ENCODE measurements at regions not wholly inside any gene's neighbourhood (a gene's known extent, or its start where the extent isn't known, plus 50 kb on each side); places are given as distances from the start of the nearest gene placed in this dataset.

DNA sequence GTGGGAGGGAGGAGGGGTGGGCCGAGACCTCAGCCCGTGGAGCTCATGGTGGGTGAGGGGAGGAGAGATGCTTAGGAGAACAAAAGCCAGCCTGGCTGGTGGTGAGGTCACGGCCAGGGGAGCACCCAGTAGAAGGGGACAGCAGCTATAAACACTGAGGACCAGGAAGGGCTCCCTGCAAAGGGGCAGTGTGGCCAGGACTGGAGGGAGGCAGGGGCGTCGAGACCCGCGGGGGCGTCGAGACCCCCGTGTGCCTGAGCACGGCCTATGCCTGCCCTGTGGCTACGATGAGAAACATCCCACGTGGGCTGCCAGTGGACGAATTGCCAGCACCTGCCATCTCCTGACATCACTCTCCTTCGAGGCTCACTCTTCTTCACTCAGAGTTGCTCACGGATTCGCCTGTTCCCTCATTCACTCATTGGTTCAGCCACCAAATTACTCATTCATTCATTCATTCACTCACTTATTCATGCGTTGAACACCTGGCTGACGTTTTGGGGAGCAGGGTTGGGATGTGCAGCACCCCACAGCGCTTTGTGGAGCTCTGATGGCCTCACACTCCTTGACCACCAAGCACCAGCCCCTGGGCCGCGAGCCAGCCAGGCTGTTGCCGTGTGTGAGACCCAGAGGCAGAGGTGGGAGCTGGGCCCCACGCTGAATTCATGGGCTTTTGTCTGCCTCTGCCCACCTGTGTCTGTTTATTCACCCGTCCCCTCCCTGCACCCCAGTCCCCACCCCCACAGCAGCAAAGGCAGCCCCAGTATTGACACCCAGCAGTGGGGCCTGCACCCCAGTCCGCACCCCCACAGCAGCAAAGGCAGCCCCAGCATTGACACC is 61.2 kb upstream of the BHLHE23 start:
- no peak for DNase-seq

DNA sequence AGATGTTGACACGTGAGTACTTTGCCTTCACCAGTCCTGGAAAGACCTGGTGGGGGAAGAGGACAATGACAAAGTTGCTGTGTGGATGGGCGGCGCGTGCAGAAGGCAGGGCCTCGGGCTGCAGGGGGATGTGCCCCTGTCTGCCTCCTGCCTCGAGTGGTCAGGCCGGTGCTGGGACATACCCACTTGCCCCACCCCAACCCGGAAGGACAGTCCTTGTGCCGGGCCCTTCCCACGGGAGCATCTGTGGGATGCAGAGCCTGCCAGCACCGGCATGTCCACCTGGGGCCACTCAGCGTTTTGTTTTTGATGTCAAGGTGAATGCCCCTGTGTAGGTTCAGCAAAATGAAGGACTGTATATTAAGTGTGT is 60.5 kb upstream of the BHLHE23 start:
- no peak for DNase-seq

GRCh38 chr20:63066506-63067265 is 59.9 kb upstream of the BHLHE23 start:
- DNase-seq, result no peak

- no peak for DNase-seq
Measured at GRCh38 chr20:63065911-63066310, 59.1 kb upstream of the BHLHE23 start.

GRCh38 chr20:63064745-63065711 is 58.3 kb upstream of the BHLHE23 start:
- no peak for DNase-seq

GRCh38 chr20:63064310-63064709 is 57.5 kb upstream of the BHLHE23 start:
- no peak for DNase-seq

GRCh38 chr20:63062188-63063140 is 55.7 kb upstream of the BHLHE23 start:
- DNase-seq, result no peak

DNA sequence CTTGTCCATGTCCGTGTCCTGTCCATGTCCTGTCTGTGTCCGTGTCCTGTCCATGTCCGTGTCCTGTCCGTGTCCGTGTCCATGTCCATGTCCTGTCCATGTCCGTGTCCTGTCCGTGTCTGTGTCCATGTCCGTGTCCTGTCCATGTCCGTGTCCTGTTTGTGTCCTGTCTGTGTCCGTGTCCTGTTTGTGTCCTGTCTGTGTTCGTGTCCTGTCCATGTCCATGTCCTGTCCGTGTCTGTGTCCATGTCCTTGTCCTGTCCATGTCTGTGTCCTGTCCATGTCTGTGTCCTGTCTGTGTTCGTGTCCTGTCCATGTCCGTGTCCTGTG is 55.0 kb upstream of the BHLHE23 start:
- no peak for DNase-seq

DNA sequence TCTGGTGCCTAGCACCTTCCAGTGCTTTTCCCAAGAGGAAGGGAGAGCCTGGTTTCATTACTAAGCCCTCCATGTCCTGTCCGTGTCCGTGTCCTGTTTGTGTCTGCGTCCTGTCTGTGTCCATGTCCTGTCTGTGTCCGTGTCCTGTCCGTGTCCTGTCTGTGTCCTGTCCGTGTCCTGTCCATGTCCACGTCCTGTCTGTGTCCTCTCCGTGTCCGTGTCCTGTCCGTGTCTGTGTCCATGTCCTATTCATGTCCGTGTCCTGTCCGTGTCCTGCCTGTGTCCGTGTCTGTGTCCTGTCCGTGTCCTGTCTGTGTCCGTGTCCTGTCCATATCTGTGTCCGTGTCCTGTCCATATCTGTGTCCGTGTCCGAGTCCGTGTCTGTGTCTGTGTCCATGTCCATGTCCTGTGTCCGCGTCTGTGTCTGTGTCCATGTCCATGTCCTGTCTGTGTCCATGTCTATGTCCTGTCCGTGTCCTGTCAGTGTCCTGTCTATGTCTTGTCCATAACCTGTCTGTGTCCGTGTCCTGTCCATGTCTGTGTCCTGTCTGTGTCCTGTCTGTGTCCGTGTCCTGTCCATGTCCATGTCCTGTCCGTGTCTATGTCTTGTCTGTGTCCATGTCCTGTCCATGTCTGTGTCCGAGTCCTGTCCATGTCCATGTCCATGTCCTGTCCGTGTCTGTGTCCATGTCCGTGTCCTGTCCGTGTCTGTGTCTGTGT is 54.4 kb upstream of the BHLHE23 start:
- no peak for DNase-seq

GRCh38 chr20:63060057-63060991 is 53.6 kb upstream of the BHLHE23 start:
- DNase-seq, result no peak

DNA sequence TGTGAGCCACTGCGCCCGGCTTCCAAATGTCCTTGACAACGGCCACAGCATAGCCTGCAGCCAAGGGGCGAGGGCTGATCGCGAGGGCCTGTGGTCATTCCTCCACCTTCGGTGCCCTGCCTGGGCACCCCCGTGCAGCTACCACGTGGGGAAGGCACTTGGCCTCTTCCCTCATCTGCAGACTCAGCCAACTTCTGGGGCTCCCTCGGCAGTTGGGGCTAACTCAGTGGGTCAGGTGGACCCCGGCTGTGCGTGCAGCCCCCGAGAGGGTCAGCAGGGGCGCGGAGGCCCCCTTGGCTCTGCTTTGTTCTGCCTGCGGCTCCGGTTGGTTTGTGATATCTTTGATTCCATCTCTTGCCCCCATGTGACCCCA is 52.9 kb upstream of the BHLHE23 start:
- no peak for DNase-seq

DNA sequence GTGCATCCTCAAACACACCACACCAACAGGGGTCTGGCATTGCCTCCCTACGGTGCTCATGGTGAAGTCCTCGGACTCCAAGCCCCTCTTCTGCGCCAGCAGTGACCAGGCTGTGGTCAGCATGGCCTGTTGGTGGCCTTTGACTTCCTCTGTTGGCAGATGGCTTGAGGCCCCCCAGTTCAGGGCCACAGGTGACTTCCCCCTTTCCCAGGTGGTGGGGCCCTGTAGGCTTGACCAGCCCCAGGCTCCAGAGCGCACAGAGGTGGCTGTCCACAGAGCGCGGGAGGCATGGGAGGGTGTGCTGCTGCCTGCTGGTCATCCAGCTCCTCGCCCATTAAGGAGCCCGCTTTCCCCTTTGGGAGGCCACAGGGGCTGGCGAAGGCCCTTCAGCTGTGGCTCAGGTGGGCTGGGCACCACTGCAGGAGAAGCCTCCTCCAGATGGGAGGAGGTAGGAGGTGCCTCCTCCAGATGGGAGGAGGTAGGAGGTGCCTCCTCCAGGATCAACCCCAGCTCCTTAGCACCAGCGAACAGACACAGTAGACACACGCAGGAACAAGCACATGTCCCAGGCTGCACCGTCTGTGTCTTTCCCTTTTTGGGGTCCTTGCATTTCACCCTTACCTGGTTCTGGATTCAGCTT is 52.1 kb upstream of the BHLHE23 start:
- DNase-seq, result no peak

DNA sequence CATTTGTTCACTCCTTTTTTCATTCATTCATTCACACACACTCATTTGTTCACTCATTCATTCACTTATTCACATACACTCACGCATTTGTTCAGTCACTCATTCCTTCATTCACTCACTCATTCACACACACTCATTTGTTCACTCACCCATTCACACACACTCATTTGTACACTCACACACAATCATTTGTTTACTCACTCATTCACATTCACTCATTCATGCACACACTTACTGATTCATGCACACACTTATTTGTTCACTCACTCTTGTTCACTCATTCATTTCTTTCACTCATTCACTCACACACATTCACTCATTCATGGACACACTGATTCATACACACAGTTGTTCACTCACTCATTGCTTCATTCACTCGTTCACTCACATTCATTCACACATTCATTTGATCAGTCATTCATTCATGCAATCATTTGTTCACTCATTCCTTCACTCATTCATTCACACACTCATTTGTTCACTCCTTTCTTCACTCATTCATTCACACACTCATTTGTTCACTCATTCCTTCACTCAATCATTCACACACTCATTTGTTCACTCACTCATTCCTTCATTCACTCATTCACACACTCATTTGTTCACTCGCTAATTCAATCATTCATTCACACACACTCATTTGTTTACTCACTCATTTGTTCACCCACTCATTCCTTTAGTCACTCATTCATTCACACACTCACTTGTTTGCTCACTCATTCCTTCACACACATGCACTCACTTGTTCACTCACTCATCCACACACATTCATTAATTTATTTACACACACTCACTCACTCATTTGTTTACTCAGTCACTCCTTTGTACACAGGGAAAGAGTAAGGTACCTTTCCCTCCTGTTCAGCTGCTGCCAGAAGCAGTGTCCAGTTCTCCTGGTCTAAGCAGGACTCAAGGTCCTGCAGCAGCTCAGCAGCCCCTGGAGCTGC is 50.7 kb upstream of the BHLHE23 start:
- no peak for DNase-seq

DNA sequence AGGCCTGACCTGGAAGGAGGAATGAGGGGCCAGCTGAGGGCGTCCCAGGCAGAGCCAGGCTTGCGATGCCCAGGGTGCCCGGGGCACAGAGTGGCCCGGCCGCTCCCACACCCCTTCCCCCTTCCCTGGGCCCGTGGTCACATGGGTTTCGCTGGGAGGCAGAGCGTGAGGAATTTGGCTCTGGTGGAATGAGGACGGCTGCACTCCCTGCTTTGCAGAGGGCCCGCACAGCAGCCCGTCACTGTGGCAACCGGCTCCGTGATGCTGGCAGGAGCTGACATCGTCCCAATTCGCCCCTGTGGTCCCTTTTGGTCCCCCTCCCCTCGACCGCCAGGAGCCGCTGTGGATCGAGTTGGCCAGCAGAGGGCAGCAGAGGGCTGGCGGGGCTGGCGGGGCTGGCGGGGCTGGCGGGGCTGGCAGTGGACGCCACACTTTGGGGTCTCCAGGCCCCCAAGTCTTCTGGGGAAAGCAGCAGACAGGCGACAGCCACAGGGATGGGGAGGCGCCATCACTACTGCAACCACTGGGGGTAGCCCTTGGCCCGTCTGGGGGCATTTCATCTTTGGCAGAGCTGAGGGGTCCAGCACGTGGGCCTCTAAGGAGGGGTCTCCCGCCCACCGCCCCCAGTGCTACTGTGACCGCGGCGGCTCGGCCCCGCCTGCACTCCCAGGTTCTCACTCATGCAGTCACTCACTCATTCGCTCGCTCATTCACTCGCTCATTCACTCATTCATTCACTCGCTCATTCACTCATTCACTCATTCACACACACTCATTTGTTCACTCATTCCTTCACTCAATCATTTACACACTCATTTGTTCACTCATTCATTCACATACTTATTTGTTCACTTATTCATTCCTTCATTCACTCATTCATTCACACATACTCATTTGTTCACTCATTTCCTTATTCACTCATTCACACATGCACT is 49.7 kb upstream of the BHLHE23 start:
- peak; percentile 50 for DNase-seq

All from CD4-positive, alpha-beta T cell treated with Interleukin-10 for 1 hour (primary cell).